ENCODE measurements at regions not wholly inside any gene's neighbourhood (a gene's known extent, or its start where the extent isn't known, plus 50 kb on each side); places are given as distances from the start of the nearest gene placed in this dataset.

DNA sequence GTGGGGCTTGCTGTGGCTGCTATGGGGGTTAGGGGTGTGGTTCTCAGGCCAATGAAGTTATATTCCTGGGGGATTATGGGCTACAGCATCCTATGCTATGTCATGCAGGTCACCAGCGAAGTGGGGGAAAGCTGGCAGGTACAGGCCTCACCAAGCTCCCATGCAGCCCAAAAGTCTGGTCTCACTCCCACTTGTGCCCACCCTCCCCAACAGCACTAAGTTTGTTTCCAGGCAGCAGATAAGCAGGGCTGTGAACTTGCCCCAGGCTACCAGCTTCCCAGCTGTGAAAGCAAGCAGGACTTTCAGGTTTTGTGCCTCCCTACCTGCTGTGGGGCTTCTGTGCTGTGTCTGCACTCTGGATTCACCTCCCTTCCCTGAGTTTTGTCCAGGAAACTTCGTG is 469.7 kb downstream of the CPS1 start:
- Histone ChIP-seq H3K4me3 (ENCODE audit: low read depth, low read length) (no peak overlapping the region), H3K36me3 (replicated peaks) (no peaks in the 10 kb centered on the region), H3K27ac (no peak overlapping the region), H3K27me3 (replicated peaks) (no peaks in the 10 kb centered on the region)
- in situ Hi-C loops (cut with HindIII; ENCODE audit: low pct_ligation_motif_present, low sequenced_read_pairs): no loop called here
- DNase-seq: no peak
- TF ChIP-seq, protein P1, sequence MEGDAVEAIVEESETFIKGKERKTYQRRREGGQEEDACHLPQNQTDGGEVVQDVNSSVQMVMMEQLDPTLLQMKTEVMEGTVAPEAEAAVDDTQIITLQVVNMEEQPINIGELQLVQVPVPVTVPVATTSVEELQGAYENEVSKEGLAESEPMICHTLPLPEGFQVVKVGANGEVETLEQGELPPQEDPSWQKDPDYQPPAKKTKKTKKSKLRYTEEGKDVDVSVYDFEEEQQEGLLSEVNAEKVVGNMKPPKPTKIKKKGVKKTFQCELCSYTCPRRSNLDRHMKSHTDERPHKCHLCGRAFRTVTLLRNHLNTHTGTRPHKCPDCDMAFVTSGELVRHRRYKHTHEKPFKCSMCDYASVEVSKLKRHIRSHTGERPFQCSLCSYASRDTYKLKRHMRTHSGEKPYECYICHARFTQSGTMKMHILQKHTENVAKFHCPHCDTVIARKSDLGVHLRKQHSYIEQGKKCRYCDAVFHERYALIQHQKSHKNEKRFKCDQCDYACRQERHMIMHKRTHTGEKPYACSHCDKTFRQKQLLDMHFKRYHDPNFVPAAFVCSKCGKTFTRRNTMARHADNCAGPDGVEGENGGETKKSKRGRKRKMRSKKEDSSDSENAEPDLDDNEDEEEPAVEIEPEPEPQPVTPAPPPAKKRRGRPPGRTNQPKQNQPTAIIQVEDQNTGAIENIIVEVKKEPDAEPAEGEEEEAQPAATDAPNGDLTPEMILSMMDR (IDR thresholded peaks at IDR 0.05; ENCODE audit: low read depth, low read length, missing control alignments): no peak

DNA sequence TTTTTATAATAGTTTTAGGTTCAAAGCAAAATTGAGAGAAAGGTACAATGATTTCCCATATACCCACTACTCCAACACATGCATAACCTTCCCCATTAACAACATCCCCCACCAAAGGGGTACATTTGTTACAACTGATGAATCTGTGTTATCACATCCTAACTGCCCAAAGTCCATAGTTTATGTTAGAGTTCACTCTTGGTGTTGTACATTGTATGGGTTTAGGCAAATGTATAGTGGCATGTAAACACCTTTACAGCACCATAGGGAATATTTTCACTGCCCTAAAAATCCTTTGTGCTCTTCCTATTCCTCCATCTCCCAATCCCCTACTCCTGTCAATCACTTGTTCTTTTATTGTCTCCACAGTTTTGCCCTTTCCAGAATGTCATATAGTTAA is 471.6 kb downstream of the CPS1 start:
- no peak overlapping the region for H3K4me3 ChIP-seq (ENCODE audit: low read depth, low read length)
- H3K27ac ChIP-seq: no peak overlapping the region
- no peaks in the 10 kb centered on the region for H3K27me3 ChIP-seq (replicated peaks)
- in situ Hi-C loops (cut with HindIII; ENCODE audit: low pct_ligation_motif_present, low sequenced_read_pairs): no loop called here
- TF ChIP-seq, protein P1 (IDR thresholded peaks at IDR 0.05; ENCODE audit: low read depth, low read length, missing control alignments): no peak
- no peaks in the 10 kb centered on the region for H3K36me3 ChIP-seq (replicated peaks)
- DNase-seq: no peak

DNA sequence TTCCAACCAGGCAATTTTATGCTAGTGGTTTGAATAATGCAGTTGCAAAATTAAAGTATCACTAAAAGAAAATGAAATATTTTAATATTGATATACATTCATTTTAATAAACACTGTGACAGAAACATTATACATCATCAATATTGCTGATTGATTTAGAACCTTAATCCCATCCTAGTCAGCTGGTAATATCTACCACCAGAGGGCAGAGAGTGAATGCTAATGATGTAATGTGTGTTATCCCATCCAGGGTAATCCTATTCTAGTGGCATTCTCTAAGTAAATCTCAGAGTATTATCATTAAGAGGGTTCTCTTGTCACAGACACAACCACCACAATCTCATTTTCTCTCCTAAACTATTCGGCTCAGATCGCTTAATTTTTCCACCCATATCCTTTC is 477.4 kb downstream of the CPS1 start:
- no peaks in the 10 kb centered on the region for H3K27me3 ChIP-seq (replicated peaks)
- in situ Hi-C loops (cut with HindIII; ENCODE audit: low pct_ligation_motif_present, low sequenced_read_pairs): no loop called here
- H3K36me3 ChIP-seq (replicated peaks): no peaks in the 10 kb centered on the region
- no peak overlapping the region for H3K27ac ChIP-seq
- no peak overlapping the region for H3K4me3 ChIP-seq (ENCODE audit: low read depth, low read length)
- TF ChIP-seq, protein P1 (IDR thresholded peaks at IDR 0.05; ENCODE audit: low read depth, low read length, missing control alignments): peak; percentile 48
- DNase-seq: peak; percentile 11

DNA sequence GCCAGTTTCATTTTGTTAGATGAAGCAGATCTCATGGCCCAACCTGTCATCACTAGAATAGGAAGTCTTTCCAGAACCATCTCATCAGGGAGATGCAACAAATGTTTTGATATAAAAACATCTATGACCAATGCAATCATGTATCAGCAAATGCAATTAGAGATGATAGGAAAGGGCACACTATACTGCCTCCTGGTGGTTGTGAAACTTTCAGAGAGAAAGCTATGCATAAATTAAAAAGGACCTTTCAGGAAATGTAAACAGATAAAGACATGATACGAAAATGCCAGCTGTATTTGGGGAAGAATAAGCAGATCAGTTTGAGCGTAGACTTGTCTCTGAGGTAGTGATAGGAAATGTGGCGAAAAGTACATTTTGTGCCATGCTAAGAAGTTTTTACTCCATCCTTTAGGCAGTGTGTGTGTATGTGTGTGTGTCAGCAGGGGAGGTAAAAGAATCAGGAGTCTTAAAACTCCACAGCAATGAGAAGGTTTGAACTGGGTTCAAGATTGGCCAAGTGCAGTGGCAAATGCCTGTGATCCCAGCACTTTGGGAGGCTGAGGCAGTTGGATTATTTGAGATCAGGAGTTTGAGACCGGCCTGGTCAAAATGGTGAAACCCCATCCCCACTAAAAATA is 479.3 kb downstream of the CPS1 start:
- TF ChIP-seq, protein P1 (IDR thresholded peaks at IDR 0.05; ENCODE audit: low read depth, low read length, missing control alignments): peak; percentile 66
- DNase-seq: peak; percentile 45
- Histone ChIP-seq H3K4me3 (ENCODE audit: low read depth, low read length) (no peak overlapping the region), H3K27me3 (replicated peaks) (no peaks in the 10 kb centered on the region), H3K27ac (no peak overlapping the region), H3K36me3 (replicated peaks) (no peaks in the 10 kb centered on the region)
- in situ Hi-C loops (cut with HindIII; ENCODE audit: low pct_ligation_motif_present, low sequenced_read_pairs): no loop called here

DNA sequence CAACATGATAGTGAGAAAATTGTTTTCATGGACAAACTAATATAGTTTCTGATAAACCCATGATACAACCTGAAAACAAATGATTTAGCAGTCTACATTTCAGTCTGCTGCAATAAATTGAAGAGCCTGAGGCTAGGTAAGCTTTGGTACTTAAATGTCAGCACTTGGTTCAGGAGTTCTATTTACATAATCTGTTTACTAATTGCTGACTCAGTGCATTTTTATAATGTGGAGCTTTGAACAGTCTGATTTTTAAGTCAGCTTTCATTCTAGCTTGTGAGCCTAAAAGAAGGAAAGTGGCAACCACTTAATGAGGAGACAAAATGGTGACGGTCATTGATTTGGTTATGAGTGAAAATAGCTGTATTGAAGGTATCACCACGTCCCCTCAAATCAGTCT is 488.6 kb downstream of the CPS1 start:
- DNase-seq: no peak
- TF ChIP-seq, protein P1 (IDR thresholded peaks at IDR 0.05; ENCODE audit: low read depth, low read length, missing control alignments): no peak
- in situ Hi-C loops (cut with HindIII; ENCODE audit: low pct_ligation_motif_present, low sequenced_read_pairs): no loop called here
- Histone ChIP-seq H3K4me3 (ENCODE audit: low read depth, low read length) (no peak overlapping the region), H3K36me3 (replicated peaks) (no peaks in the 10 kb centered on the region), H3K27me3 (replicated peaks) (no peaks in the 10 kb centered on the region), H3K27ac (no peak overlapping the region)
